HCT116 (cell line): ENCODE measurements at regions not wholly inside any gene's neighbourhood (a gene's known extent, or its start where the extent isn't known, plus 50 kb on each side); places are given as distances from the start of the nearest gene placed in this dataset.

Source experiments
- ATAC-seq: fragments of 200-7000 bp; cut with Tn5 transposase; 2 replicates; pipeline ENCODE4 v1.9.1; 2020; ENCODE audit warnings: mild to moderate bottlenecking, moderate library complexity
- BruUV-seq: library from RNA; stranded (reverse); fragments of 400-500 nt; replicated peaks from 2 replicates; lab custom pipeline; 2021; lab: Mats Ljungman, UMichigan
- CTCF ChIA-PET: fragments of 300-600 bp; sonication (Branson Sonifier 250); formaldehyde crosslinking; loops from one replicate; lab custom pipeline; 2021; ENCODE audit warnings: antibody characterized with exemption; lab: Charles Lee
- POLR2A ChIA-PET: fragments of 300-600, 350-600 bp; sonication (Branson Sonifier 250); formaldehyde crosslinking; loops from one replicate; lab custom pipeline; 2021; ENCODE audit warnings: antibody characterized with exemption; lab: Charles Lee
- RAD21 ChIA-PET, 2 experiments: fragments of 300-600 bp; sonication (Branson Sonifier 250); formaldehyde crosslinking; loops; one replicate each; lab custom pipeline; 2023; ENCODE audit warnings: low total read pairs in 2 of 2; ENCODE audit not compliant: uncharacterized antibody in 2 of 2, unreplicated experiment in 2 of 2, low non-redundant PET in 1 of 2; lab: Charles Lee
- DNase-seq: peaks from one replicate; pipeline ENCODE4 v3.0.0-alpha.2; 2010; ENCODE audit warnings: low read depth, low spot score
- H2AFZ ChIP-seq: fragments of 200-600 bp; shearing (Covaris generic), sonication (generic); 2 replicates; pipeline ENCODE4 v1.6.1; 2017; ENCODE audit warnings: low read depth, mixed run types, mixed read lengths, antibody characterized with exemption, low read length; ENCODE audit not compliant: poor library complexity, severe bottlenecking
- H3K27ac ChIP-seq: 2 replicates; pipeline ENCODE4 v1.5.1; 2012; ENCODE audit warnings: low read depth, low read length
- H3K27me3 ChIP-seq: fragments of 200-600 bp; sonication (generic); 2 replicates; pipeline ENCODE4 v1.6.1; 2016; ENCODE audit warnings: mixed run types, low read length, mixed read lengths; ENCODE audit not compliant: insufficient read depth
- H3K36me3 ChIP-seq, 2 experiments: fragments of 200-500 bp in 1 of 2; fragments of 200-600 bp in 1 of 2; sonication (Bioruptor generic) in 1 of 2; sonication (generic) in 1 of 2; 2 replicates each; pipeline versions ENCODE4 v1.5.1 to v1.6.1; 2014 to 2016; ENCODE audit warnings: low read length in 2 of 2, inconsistent platforms in 1 of 2, mixed read lengths in 1 of 2, mixed run types in 1 of 2; ENCODE audit not compliant: insufficient read depth in 2 of 2, control insufficient read depth in 1 of 2
- H3K4me1 ChIP-seq, 2 experiments: fragments of 200-600 bp in 1 of 2; sonication (generic) in 1 of 2; 2 replicates each; pipeline versions ENCODE4 v1.5.1 to v1.6.1; 2012 to 2017; ENCODE audit warnings: low read length in 2 of 2, inconsistent platforms in 1 of 2, mild to moderate bottlenecking in 1 of 2, mixed read lengths in 1 of 2, mixed run types in 1 of 2, moderate library complexity in 1 of 2; ENCODE audit not compliant: insufficient read depth in 2 of 2, control insufficient read depth in 1 of 2
- H3K4me2 ChIP-seq: fragments of 200-600 bp; sonication (generic); 2 replicates; pipeline ENCODE4 v1.6.1; 2017; ENCODE audit warnings: mixed run types, low read length, mixed read lengths
- H3K4me3 ChIP-seq, 2 experiments: fragments of 200-600 bp in 1 of 2; sonication (generic) in 1 of 2; replicated peaks in 1 of 2; 2 replicates each; pipeline ENCODE4 v1.5.1; 2011 to 2016; ENCODE audit warnings: low read length in 2 of 2, control low read depth in 1 of 2, low read depth in 1 of 2, mild to moderate bottlenecking in 1 of 2, mixed read lengths in 1 of 2, mixed run types in 1 of 2
- H3K79me2 ChIP-seq: fragments of 200-600 bp; sonication (generic); 2 replicates; pipeline ENCODE4 v1.6.1; 2017; ENCODE audit warnings: mild to moderate bottlenecking, mixed run types, low read length, moderate library complexity, mixed read lengths; ENCODE audit not compliant: insufficient read depth
- H3K9ac ChIP-seq: fragments of 200-600 bp; sonication (generic); 2 replicates; pipeline ENCODE4 v1.6.1; 2016; ENCODE audit warnings: low read length, mixed read lengths
- H3K9me2 ChIP-seq: fragments of 200-600 bp; sonication (generic), shearing (Covaris generic); 2 replicates; pipeline ENCODE4 v1.6.1; 2017; ENCODE audit warnings: mixed run types, mild to moderate bottlenecking, moderate library complexity; ENCODE audit not compliant: insufficient read depth
- H3K9me3 ChIP-seq, 2 experiments: fragments of 200-500 bp in 1 of 2; fragments of 200-600 bp in 1 of 2; sonication (Bioruptor generic) in 1 of 2; sonication (generic) in 1 of 2; 2 replicates each; pipeline ENCODE4 v1.6.1; 2014 to 2017; ENCODE audit warnings: low read length in 2 of 2, mixed read lengths in 2 of 2, inconsistent platforms in 1 of 2, low read depth in 1 of 2, mild to moderate bottlenecking in 1 of 2, mixed run types in 1 of 2, moderate library complexity in 1 of 2; ENCODE audit not compliant: control insufficient read depth in 1 of 2, insufficient read depth in 1 of 2
- H4K20me1 ChIP-seq: fragments of 200-600 bp; sonication (generic), shearing (Covaris generic); 2 replicates; pipeline ENCODE4 v1.6.1; 2017; ENCODE audit warnings: mixed run types, mild to moderate bottlenecking, moderate library complexity; ENCODE audit not compliant: insufficient read depth
- ATF3 ChIP-seq: IDR thresholded peaks from 2 replicates; pipeline ENCODE4 v1.6.1; 2012
- CEBPB ChIP-seq: IDR thresholded peaks from 2 replicates; pipeline ENCODE4 v1.6.1; 2012; ENCODE audit warnings: low read depth
- CTCF ChIP-seq, 3 experiments: fragments of 200-600 bp in 1 of 3; sonication (generic) in 1 of 3; IDR thresholded peaks in 2 of 3; conservative IDR thresholded peaks in 1 of 3; 2 replicates each; pipeline ENCODE4 v1.5.1; 2012 to 2017; ENCODE audit warnings: low read depth in 2 of 3, low read length in 2 of 3, antibody characterized with exemption in 1 of 3, borderline replicate concordance in 1 of 3, control low read depth in 1 of 3, mild to moderate bottlenecking in 1 of 3, mixed read lengths in 1 of 3, mixed run types in 1 of 3, moderate library complexity in 1 of 3; ENCODE audit not compliant: insufficient read depth in 1 of 3
- EGR1 ChIP-seq: IDR thresholded peaks from 2 replicates; pipeline ENCODE4 v1.6.1; 2012; ENCODE audit warnings: low read depth
- ELF1 ChIP-seq: IDR thresholded peaks from 2 replicates; pipeline ENCODE4 v1.6.1; 2012; ENCODE audit warnings: low read depth, borderline replicate concordance
- EZH2 ChIP-seq: fragments of 200-600 bp; sonication (generic); IDR thresholded peaks from 2 replicates; pipeline ENCODE4 v1.6.1; 2017; ENCODE audit warnings: antibody characterized with exemption, mixed run types
- EZH2phosphoT487 ChIP-seq: fragments of 200-600 bp; IDR thresholded peaks from 2 replicates; pipeline ENCODE4 v1.6.1; 2018; ENCODE audit warnings: antibody characterized with exemption, borderline replicate concordance
- MAX ChIP-seq: IDR thresholded peaks from 2 replicates; pipeline ENCODE4 v1.6.1; 2012
- POLR2A ChIP-seq: IDR thresholded peaks from 2 replicates; pipeline ENCODE4 v1.7.0; 2011; ENCODE audit warnings: borderline replicate concordance; ENCODE audit not compliant: insufficient read depth, insufficient read length; ENCODE audit errors: extremely low read depth
- RAD21 ChIP-seq: IDR thresholded peaks from 2 replicates; pipeline ENCODE4 v1.6.1; 2012; ENCODE audit warnings: low read depth, mild to moderate bottlenecking
- REST ChIP-seq: IDR thresholded peaks from 2 replicates; pipeline ENCODE4 v1.6.1; 2012; ENCODE audit warnings: low read depth
- SIN3A ChIP-seq: IDR thresholded peaks from 2 replicates; pipeline ENCODE4 v1.6.1; 2012; ENCODE audit warnings: low read depth
- SP1 ChIP-seq: IDR thresholded peaks from 2 replicates; pipeline ENCODE4 v1.6.1; 2012; ENCODE audit warnings: low read depth
- SRF ChIP-seq: IDR thresholded peaks from 2 replicates; pipeline ENCODE4 v1.6.1; 2012; ENCODE audit warnings: low read depth
- TCF7L2 ChIP-seq: IDR thresholded peaks from 2 replicates; pipeline ENCODE4 v1.7.0; 2011; ENCODE audit warnings: borderline replicate concordance, inconsistent platforms; ENCODE audit not compliant: insufficient read depth, insufficient read length; ENCODE audit errors: extremely low read depth
- ZBTB33 ChIP-seq: IDR thresholded peaks from 2 replicates; pipeline ENCODE4 v1.6.1; 2011; ENCODE audit warnings: mild to moderate bottlenecking, low read length, moderate library complexity; ENCODE audit not compliant: insufficient replicate concordance; ENCODE audit errors: extremely low read depth
- ZFX ChIP-seq: fragments of 450-650 bp; IDR thresholded peaks from 2 replicates; pipeline ENCODE4 v1.6.1; 2017
- ZNF274 ChIP-seq: fragments of 200-500 bp; sonication (Bioruptor generic); IDR thresholded peaks from 2 replicates; pipeline ENCODE4 v1.6.1; 2014; ENCODE audit warnings: mild to moderate bottlenecking, low read depth, low read length, inconsistent platforms
- intact Hi-C: fragments of 100-400 bp; cut with micrococcal nuclease; formaldehyde crosslinking; loops from 2 replicates; pipeline ENCODE4 v1.10.0; 2022

GRCh38 chr4:154081391-154081790 is 292.5 kb upstream of the SFRP2 start:
- POLR2A ChIA-PET = no interaction called here
- CTCF ChIA-PET = no interaction called here

More at GRCh38 chr4:154081391-154081790, 292.5 kb upstream of the SFRP2 start:
- ATAC-seq (no peak), DNase-seq (no peak)
- Histone ChIP-seq H4K20me1 (no peaks in the 10 kb centered on the region), H3K4me1 (peaks cover 0 to 8% of the 10 kb centered on the region in 2 experiments; a peak in 1 of 4 replicates), H3K9ac (no peak overlapping the region), H3K9me3 (no peaks in the 10 kb centered on the region), H3K27me3 (no peaks in the 10 kb centered on the region), H3K4me3 (no peak overlapping the region), H2AFZ (no peak overlapping the region), H3K79me2 (no peaks in the 10 kb centered on the region), H3K4me2 (no peak overlapping the region), H3K27ac (no peak overlapping the region), H3K9me2 (no peaks in the 10 kb centered on the region), H3K36me3 (no peaks in the 10 kb centered on the region)
- TF ChIP-seq ELF1 (no peak), ZNF274 (no peak), CTCF (IDR thresholded peaks at IDR 0.05 in 2 of 3, conservative IDR thresholded peaks at IDR 0.05 in 1 of 3; ENCODE audit: borderline replicate concordance in 1 of 3, insufficient read depth in 1 of 3, low read depth in 2 of 3, low read length in 2 of 3) (no peak), SRF (no peak), RAD21 (no peak), SIN3A (no peak), ZFX (no peak), REST (no peak), MAX (no peak), SP1 (no peak), EGR1 (no peak), EZH2phosphoT487 (no peak), CEBPB (no peak), EZH2 (no peak), TCF7L2 (no peak), POLR2A (no peak), ATF3 (no peak), ZBTB33 (no peak)
- RAD21 ChIA-PET = no interaction called here
- intact Hi-C loops = no loop called here
- BruUV-seq = no TSS peak
